ENCODE measurements at regions not wholly inside any gene's neighbourhood (a gene's known extent, or its start where the extent isn't known, plus 50 kb on each side); places are given as distances from the start of the nearest gene placed in this dataset.
"Not testable (repeated sequence)": the region's sequence is repeated elsewhere in the genome, so short reads cannot be mapped to it uniquely, and the experiment has no call there.

- ATAC-seq (no peak), DNase-seq (no peak)
- no peak overlapping the region for H3K27ac ChIP-seq (ENCODE audit: low read length)
- H3K27me3 ChIP-seq (ENCODE audit: control insufficient read depth, insufficient read depth), result no peaks in the 10 kb centered on the region
- no peaks in the 10 kb centered on the region for H3K4me1 ChIP-seq (ENCODE audit: control insufficient read depth, insufficient read depth, low read length)
- no peak overlapping the region for H3K4me3 ChIP-seq (ENCODE audit: low read length)
- intact Hi-C loops (cut with DNase I), result no loop called here
- no peaks in the 10 kb centered on the region for H3K9me3 ChIP-seq (ENCODE audit: control insufficient read depth, low read length)
Measured at GRCh38 chr5:44543511-44543910, 154.3 kb upstream of the FGF10 start.

GRCh38 chr5:44542470-44542869, 153.2 kb upstream of the FGF10 start:
- H3K27me3 ChIP-seq (ENCODE audit: control insufficient read depth, insufficient read depth), result no peaks in the 10 kb centered on the region
- no peaks in the 10 kb centered on the region for H3K9me3 ChIP-seq (ENCODE audit: control insufficient read depth, low read length)
- H3K27ac ChIP-seq (ENCODE audit: low read length), result no peak overlapping the region
- WGBS, result 74% methylated on average over 1 of the region's 1 CpG
- ATAC-seq (no peak), DNase-seq (no peak)
- H3K4me3 ChIP-seq (ENCODE audit: low read length), result no peak overlapping the region
- intact Hi-C loops (cut with DNase I), result no loop called here
- no peaks in the 10 kb centered on the region for H3K4me1 ChIP-seq (ENCODE audit: control insufficient read depth, insufficient read depth, low read length)

GRCh38 chr5:44539602-44539919, 150.3 kb upstream of the FGF10 start:
- DNase-seq, result no peak
- Histone ChIP-seq H3K27ac (ENCODE audit: low read length) (no peak overlapping the region), H3K9me3 (ENCODE audit: control insufficient read depth, low read length) (no peaks in the 10 kb centered on the region), H3K4me3 (ENCODE audit: low read length) (no peak overlapping the region), H3K27me3 (ENCODE audit: control insufficient read depth, insufficient read depth) (no peaks in the 10 kb centered on the region), H3K4me1 (ENCODE audit: control insufficient read depth, insufficient read depth, low read length) (no peaks in the 10 kb centered on the region)
- ATAC-seq, result no peak
- intact Hi-C loops (cut with DNase I), result loop anchor here in 3 of 4 donors (5.0 kb wide), 2 partner anchors 233 to 238 kb away; no protein-coding TSS in a partner anchor
- WGBS, result 56% methylated on average over 3 of the region's 3 CpGs

- no peaks in the 10 kb centered on the region for H3K4me1 ChIP-seq (ENCODE audit: control insufficient read depth, insufficient read depth, low read length)
- H3K27ac ChIP-seq (ENCODE audit: low read length), result no peak overlapping the region
- no peak overlapping the region for H3K4me3 ChIP-seq (ENCODE audit: low read length)
- ATAC-seq (no peak), DNase-seq (no peak)
- no peaks in the 10 kb centered on the region for H3K9me3 ChIP-seq (ENCODE audit: control insufficient read depth, low read length)
- 71% methylated on average over 9 of the region's 9 CpGs for WGBS
- no peaks in the 10 kb centered on the region for H3K27me3 ChIP-seq (ENCODE audit: control insufficient read depth, insufficient read depth)
- intact Hi-C loops (cut with DNase I), result loop anchor here in 3 of 4 donors (5.0 kb wide), 2 partner anchors 233 to 238 kb away; no protein-coding TSS in a partner anchor
Measured at GRCh38 chr5:44538797-44539601, 149.8 kb upstream of the FGF10 start.

GRCh38 chr5:44536650-44537260, 147.5 kb upstream of the FGF10 start:
- H3K27ac ChIP-seq (ENCODE audit: low read length), result no peak overlapping the region
- H3K9me3 ChIP-seq (ENCODE audit: control insufficient read depth, low read length), result no peaks in the 10 kb centered on the region
- intact Hi-C loops (cut with DNase I), result loop anchor here in 3 of 4 donors (5.0 kb wide), 2 partner anchors 236 to 241 kb away; no protein-coding TSS in a partner anchor
- ATAC-seq, result no peak
- no peaks in the 10 kb centered on the region for H3K27me3 ChIP-seq (ENCODE audit: control insufficient read depth, insufficient read depth)
- peak in 1 of 3 donors; percentile 12 for DNase-seq
- 59% methylated on average over 3 of the region's 3 CpGs for WGBS
- no peak overlapping the region for H3K4me3 ChIP-seq (ENCODE audit: low read length)
- H3K4me1 ChIP-seq (ENCODE audit: control insufficient read depth, insufficient read depth, low read length), result no peaks in the 10 kb centered on the region

- Histone ChIP-seq H3K27me3 (ENCODE audit: control insufficient read depth, insufficient read depth) (no peaks in the 10 kb centered on the region), H3K4me3 (ENCODE audit: low read length) (no peak overlapping the region), H3K27ac (ENCODE audit: low read length) (no peak overlapping the region), H3K4me1 (ENCODE audit: control insufficient read depth, insufficient read depth, low read length) (no peaks in the 10 kb centered on the region), H3K9me3 (ENCODE audit: control insufficient read depth, low read length) (no peaks in the 10 kb centered on the region)
- intact Hi-C loops (cut with DNase I), result loop anchor here in 3 of 4 donors (5.0 kb wide), 2 partner anchors 237 to 242 kb away; no protein-coding TSS in a partner anchor
- 61% methylated on average over 3 of the region's 3 CpGs for WGBS
- no peak for DNase-seq
- no peak for ATAC-seq
Measured at GRCh38 chr5:44535621-44536020, 146.4 kb upstream of the FGF10 start.

GRCh38 chr5:44532981-44533380, 143.8 kb upstream of the FGF10 start:
- Histone ChIP-seq H3K9me3 (ENCODE audit: control insufficient read depth, low read length) (no peaks in the 10 kb centered on the region), H3K4me3 (ENCODE audit: low read length) (no peak overlapping the region), H3K27ac (ENCODE audit: low read length) (no peak overlapping the region), H3K4me1 (ENCODE audit: control insufficient read depth, insufficient read depth, low read length) (no peaks in the 10 kb centered on the region), H3K27me3 (ENCODE audit: control insufficient read depth, insufficient read depth) (no peaks in the 10 kb centered on the region)
- no peak for DNase-seq
- ATAC-seq, result no peak
- WGBS, result 83% methylated on average over 1 of the region's 1 CpG
- intact Hi-C loops (cut with DNase I), result no loop called here

- not testable (repeated sequence) for H3K4me3 ChIP-seq (ENCODE audit: low read length)
Measured at GRCh38 chr5:44531756-44532155, 142.5 kb upstream of the FGF10 start.

GRCh38 chr5:44530783-44531182, 141.6 kb upstream of the FGF10 start:
- DNase-seq; ATAC-seq; intact Hi-C loops (cut with DNase I); H3K4me1 ChIP-seq (ENCODE audit: control insufficient read depth, insufficient read depth, low read length); H3K9me3 ChIP-seq (ENCODE audit: control insufficient read depth, low read length); H3K4me3 ChIP-seq (ENCODE audit: low read length); H3K27ac ChIP-seq (ENCODE audit: low read length); H3K27me3 ChIP-seq (ENCODE audit: control insufficient read depth, insufficient read depth): not testable (repeated sequence)
- 92% methylated on average over 6 of the region's 6 CpGs for WGBS

More at GRCh38 chr5:44531756-44532155, 142.5 kb upstream of the FGF10 start:
- H3K27ac ChIP-seq (ENCODE audit: low read length); ATAC-seq; H3K9me3 ChIP-seq (ENCODE audit: control insufficient read depth, low read length); DNase-seq; intact Hi-C loops (cut with DNase I); H3K27me3 ChIP-seq (ENCODE audit: control insufficient read depth, insufficient read depth); H3K4me1 ChIP-seq (ENCODE audit: control insufficient read depth, insufficient read depth, low read length): not testable (repeated sequence)
- 73% methylated on average over 2 of the region's 2 CpGs for WGBS

GRCh38 chr5:44511596-44511995, 122.4 kb upstream of the FGF10 start:
- H3K9me3 ChIP-seq (ENCODE audit: control insufficient read depth, low read length), result no peaks in the 10 kb centered on the region
- H3K27me3 ChIP-seq (ENCODE audit: control insufficient read depth, insufficient read depth), result no peaks in the 10 kb centered on the region
- intact Hi-C loops (cut with DNase I), result no loop called here
- H3K4me1 ChIP-seq (ENCODE audit: control insufficient read depth, insufficient read depth, low read length), result no peaks in the 10 kb centered on the region
- H3K4me3 ChIP-seq (ENCODE audit: low read length), result no peak overlapping the region
- DNase-seq, result no peak
- 51% methylated on average over 5 of the region's 5 CpGs for WGBS
- no peak overlapping the region for H3K27ac ChIP-seq (ENCODE audit: low read length)
- no peak for ATAC-seq

GRCh38 chr5:44506561-44506960, 117.3 kb upstream of the FGF10 start:
- H3K4me3 ChIP-seq (ENCODE audit: low read length), result no peak overlapping the region
- WGBS, result 15% methylated on average over 3 of the region's 3 CpGs
- ATAC-seq (no peak), DNase-seq (no peak)
- no peak overlapping the region for H3K27ac ChIP-seq (ENCODE audit: low read length)
- H3K9me3 ChIP-seq (ENCODE audit: control insufficient read depth, low read length), result no peaks in the 10 kb centered on the region
- H3K4me1 ChIP-seq (ENCODE audit: control insufficient read depth, insufficient read depth, low read length), result no peaks in the 10 kb centered on the region
- intact Hi-C loops (cut with DNase I), result no loop called here
- no peaks in the 10 kb centered on the region for H3K27me3 ChIP-seq (ENCODE audit: control insufficient read depth, insufficient read depth)

All from right cardiac atrium (tissue), 5 donors.